ENCODE measurements at regions not wholly inside any gene's neighbourhood (a gene's known extent, or its start where the extent isn't known, plus 50 kb on each side); places are given as distances from the start of the nearest gene placed in this dataset.

DNA sequence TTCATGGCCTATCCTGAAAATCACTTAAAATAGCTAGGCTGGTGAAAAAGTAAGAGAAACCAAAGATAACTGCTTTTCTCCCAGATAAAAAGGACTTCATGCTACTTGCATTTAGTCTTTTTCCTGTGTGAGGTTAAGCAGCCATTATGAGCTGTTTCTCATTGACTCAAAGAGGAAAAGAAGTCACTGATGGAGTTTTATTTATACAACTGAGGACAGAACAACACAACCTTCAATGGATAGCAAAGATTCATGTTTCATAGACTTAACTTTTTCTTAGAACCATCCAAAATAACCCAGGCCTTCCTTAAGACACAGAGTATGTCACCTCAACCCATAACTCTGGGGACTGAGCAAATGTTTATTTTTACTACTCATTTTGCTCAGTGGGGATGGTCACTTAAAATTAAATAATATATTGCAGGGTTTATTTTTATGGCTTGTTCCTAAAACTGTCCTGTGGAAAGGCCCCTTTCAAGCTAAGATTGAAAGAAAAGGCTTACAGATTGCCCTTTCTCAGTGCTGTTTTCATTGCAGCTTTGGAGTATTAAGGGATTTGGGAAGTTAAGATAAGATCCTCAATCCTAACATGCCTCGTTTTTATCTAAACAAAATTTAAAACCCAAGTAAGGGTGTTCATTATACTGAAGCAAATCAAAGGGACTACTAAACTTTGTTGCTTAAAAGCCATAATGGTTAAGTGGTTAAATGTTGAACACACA, 252.6 kb upstream of the MAD2L1 start:
- TF ChIP-seq, protein P1, sequence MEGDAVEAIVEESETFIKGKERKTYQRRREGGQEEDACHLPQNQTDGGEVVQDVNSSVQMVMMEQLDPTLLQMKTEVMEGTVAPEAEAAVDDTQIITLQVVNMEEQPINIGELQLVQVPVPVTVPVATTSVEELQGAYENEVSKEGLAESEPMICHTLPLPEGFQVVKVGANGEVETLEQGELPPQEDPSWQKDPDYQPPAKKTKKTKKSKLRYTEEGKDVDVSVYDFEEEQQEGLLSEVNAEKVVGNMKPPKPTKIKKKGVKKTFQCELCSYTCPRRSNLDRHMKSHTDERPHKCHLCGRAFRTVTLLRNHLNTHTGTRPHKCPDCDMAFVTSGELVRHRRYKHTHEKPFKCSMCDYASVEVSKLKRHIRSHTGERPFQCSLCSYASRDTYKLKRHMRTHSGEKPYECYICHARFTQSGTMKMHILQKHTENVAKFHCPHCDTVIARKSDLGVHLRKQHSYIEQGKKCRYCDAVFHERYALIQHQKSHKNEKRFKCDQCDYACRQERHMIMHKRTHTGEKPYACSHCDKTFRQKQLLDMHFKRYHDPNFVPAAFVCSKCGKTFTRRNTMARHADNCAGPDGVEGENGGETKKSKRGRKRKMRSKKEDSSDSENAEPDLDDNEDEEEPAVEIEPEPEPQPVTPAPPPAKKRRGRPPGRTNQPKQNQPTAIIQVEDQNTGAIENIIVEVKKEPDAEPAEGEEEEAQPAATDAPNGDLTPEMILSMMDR (IDR thresholded peaks at IDR 0.05; ENCODE audit: insufficient read depth, low read length, poor library complexity, severe bottlenecking): no peak
- no peak for TF ChIP-seq EZH2phosphoT487 (conservative IDR thresholded peaks at IDR 0.05; ENCODE audit: low read length)
